Heart right ventricle (tissue), 16 donors: ENCODE measurements at regions not wholly inside any gene's neighbourhood (a gene's known extent, or its start where the extent isn't known, plus 50 kb on each side); places are given as distances from the start of the nearest gene placed in this dataset.

Source experiments
- ATAC-seq, 8 donors: fragments of 200-7000 bp; cut with Tn5 transposase; one replicate each; pipeline ENCODE4 v1.9.1; 2020; ENCODE audit warnings: mild to moderate bottlenecking in 8 of 8, moderate library complexity in 8 of 8, moderate number of reproducible peaks in 1 of 8
- DNase-seq, 2 donors: peaks; one replicate each; pipeline ENCODE4 v3.0.0-alpha.2; 2020
- H3K27ac ChIP-seq, 10 donors: fragments of 200-600 bp; sonication (generic) in 2 of 10; one replicate each; pipeline versions ENCODE4 v1.5.0 to v1.8.0; 2020 to 2022; ENCODE audit warnings: mild to moderate bottlenecking in 3 of 10
- H3K27me3 ChIP-seq, 7 donors: fragments of 200-600 bp; one replicate each; pipeline ENCODE4 v1.8.0; 2021 to 2022; ENCODE audit warnings: mild to moderate bottlenecking in 2 of 7
- H3K36me3 ChIP-seq, 9 donors: fragments of 200-600 bp; sonication (generic) in 1 of 9; one replicate each; pipeline versions ENCODE4 v1.5.0 to v1.8.0; 2020 to 2022; ENCODE audit warnings: mild to moderate bottlenecking in 2 of 9
- H3K4me1 ChIP-seq, 9 donors: fragments of 200-600 bp; sonication (generic) in 1 of 9; one replicate each; pipeline versions ENCODE4 v1.5.0 to v1.8.0; 2020 to 2022; ENCODE audit warnings: mild to moderate bottlenecking in 4 of 9
- H3K4me3 ChIP-seq, 10 donors: fragments of 200-600 bp; sonication (generic) in 2 of 10; one replicate each; pipeline versions ENCODE4 v1.5.0 to v1.8.0; 2020 to 2022; ENCODE audit warnings: mild to moderate bottlenecking in 7 of 10, moderate library complexity in 2 of 10
- H3K9me3 ChIP-seq, 11 donors: fragments of 200-600 bp in 10 of 11; sonication (generic) in 2 of 11; one replicate each; pipeline versions ENCODE4 v1.5.0 to v1.8.0; 2013 to 2022; ENCODE audit warnings: mild to moderate bottlenecking in 2 of 11, control low read depth in 1 of 11, moderate library complexity in 1 of 11
- WGBS, 2 donors: extraction: QIAGEN DNeasy Blood & Tissue Kit; methylation state at CpG; one replicate each; pipeline ENCODE4 v1.1.7; 2013; ENCODE audit warnings: inconsistent platforms in 1 of 2; 5-methylcytosine and 5-hydroxymethylcytosine counted together
- intact Hi-C, 10 donors: fragments of 100-400 bp; cut with DNase I; formaldehyde crosslinking; loops; one replicate each; pipeline versions ENCODE4 v1.11.1 to v1.14.2; 2022
- TF ChIP-seq, protein P1 (sequence below), 9 donors: fragments of 200-600 bp; sonication (generic) in 2 of 9; IDR thresholded peaks; one replicate each; pipeline versions ENCODE4 v1.5.0 to v1.8.0; 2021 to 2022; ENCODE audit warnings: antibody characterized with exemption in 9 of 9, mild to moderate bottlenecking in 5 of 9, moderate library complexity in 1 of 9
- donor health status: Arrhythmogenic right ventricular cardiomyopathy.
- donor health status: ischemic (EF 13 %, LVEDD 7.1; RV severe dilation, severe dysfunction).
- donor health status: healthy with polysubstance abuse.
- donor health status: DM: no; HTN: yes; CAD: no.
- donor health status: DM: no; HTN: no; CAD: no.
- donor health status: ischemic (EF 25% LVEDD 6.9; RV normal size, moderate dysfunction).
- donor health status: ischemic (EF 25% LVEDD 5.7; RV mildly dilated, moderate dysfunction).
- donor health status: healthy.
- donor health status: DM: yes; HTN: yes; CAD: no.
- donor health status: Ischemic cardiomyopathy.
- donor health status: ischemic (EF 35%, LVEDD 5.7; RV mildly dilated, moderate dysfunction).
- donor health status: nonischemic (EF 11% LVEDD 7.7; RV severe dilation, severe dysfunction).
- donor health status: DM: yes; HTN: yes; CAD: no.
- donor health status: PGD.
- donor health status: ischemic (EF 29% LVEDD 5.4; RV normal size, mild dysfunction).
- donor health status: nonischemic (EF 23%, LVEDD 6.1; RV moderate dilation, normal function).

DNA sequence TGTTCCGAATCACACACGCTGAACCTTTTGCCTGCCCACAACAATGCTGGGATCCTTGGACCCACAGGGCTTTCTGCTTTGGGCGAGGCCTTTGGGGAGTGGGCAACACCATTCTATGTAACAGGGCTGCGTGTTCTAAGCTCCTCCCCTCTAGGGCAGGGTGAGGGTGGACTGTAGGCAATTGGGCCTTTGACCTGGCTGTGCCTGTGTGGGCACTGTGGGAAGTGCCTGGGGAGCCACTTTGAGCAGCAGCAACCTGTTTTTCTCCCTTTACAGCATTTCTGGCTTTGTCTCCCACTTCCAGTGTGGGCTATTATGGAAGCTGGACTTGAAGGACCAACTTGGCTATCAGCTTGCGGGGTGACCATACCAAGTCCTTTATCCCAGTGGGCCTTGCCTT lies 128.9 kb upstream of the WSCD1 start:
- TF ChIP-seq, protein P1, sequence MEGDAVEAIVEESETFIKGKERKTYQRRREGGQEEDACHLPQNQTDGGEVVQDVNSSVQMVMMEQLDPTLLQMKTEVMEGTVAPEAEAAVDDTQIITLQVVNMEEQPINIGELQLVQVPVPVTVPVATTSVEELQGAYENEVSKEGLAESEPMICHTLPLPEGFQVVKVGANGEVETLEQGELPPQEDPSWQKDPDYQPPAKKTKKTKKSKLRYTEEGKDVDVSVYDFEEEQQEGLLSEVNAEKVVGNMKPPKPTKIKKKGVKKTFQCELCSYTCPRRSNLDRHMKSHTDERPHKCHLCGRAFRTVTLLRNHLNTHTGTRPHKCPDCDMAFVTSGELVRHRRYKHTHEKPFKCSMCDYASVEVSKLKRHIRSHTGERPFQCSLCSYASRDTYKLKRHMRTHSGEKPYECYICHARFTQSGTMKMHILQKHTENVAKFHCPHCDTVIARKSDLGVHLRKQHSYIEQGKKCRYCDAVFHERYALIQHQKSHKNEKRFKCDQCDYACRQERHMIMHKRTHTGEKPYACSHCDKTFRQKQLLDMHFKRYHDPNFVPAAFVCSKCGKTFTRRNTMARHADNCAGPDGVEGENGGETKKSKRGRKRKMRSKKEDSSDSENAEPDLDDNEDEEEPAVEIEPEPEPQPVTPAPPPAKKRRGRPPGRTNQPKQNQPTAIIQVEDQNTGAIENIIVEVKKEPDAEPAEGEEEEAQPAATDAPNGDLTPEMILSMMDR (IDR thresholded peaks at IDR 0.05): no peak
- no peaks in the 10 kb centered on the region for H3K36me3 ChIP-seq
- H3K27me3 ChIP-seq: peaks cover 0 to 48% (median 34%) of the 10 kb centered on the region in 7 donors
- no peak for DNase-seq
- peaks cover 0 to 3% (median 0%) of the 10 kb centered on the region in 11 donors for H3K9me3 ChIP-seq
- no peak for ATAC-seq
- no peak overlapping the region for H3K4me3 ChIP-seq
- H3K27ac ChIP-seq: no peak overlapping the region
- 71 to 85% methylated on average over 5 of the region's 5 CpGs for WGBS, 2 donors
- no peaks in the 10 kb centered on the region for H3K4me1 ChIP-seq
- intact Hi-C loops: no loop called here

DNA sequence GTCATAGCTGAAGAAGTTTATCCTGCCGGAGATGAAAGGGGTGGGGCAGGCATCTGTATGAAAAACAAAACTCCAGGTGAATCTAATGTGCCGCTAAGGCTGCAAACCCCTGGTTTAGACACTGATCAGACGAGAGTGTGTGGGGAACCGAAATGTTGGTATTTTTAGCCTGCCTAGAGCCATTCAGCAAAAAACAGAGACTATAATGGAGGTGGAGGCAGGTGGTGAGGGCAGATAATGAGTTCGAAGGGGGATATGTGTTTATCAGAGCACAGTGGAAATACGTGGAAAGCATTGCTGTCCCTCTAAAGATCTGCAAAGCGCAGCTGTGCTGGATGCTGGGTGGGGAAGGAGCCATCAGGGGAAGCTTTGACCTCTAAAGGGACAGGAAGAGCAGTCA lies 127.5 kb upstream of the WSCD1 start:
- Histone ChIP-seq H3K4me3 (no peak overlapping the region), H3K27me3 (peaks cover 0 to 50% (median 34%) of the 10 kb centered on the region in 7 donors), H3K4me1 (no peaks in the 10 kb centered on the region), H3K36me3 (no peaks in the 10 kb centered on the region), H3K9me3 (no peaks in the 10 kb centered on the region), H3K27ac (no peak overlapping the region)
- intact Hi-C loops: no loop called here
- ATAC-seq: no peak
- 15 to 22% methylated on average over 7 of the region's 7 CpGs for WGBS, 2 donors
- TF ChIP-seq, protein P1 (IDR thresholded peaks at IDR 0.05): no peak
- DNase-seq: no peak

DNA sequence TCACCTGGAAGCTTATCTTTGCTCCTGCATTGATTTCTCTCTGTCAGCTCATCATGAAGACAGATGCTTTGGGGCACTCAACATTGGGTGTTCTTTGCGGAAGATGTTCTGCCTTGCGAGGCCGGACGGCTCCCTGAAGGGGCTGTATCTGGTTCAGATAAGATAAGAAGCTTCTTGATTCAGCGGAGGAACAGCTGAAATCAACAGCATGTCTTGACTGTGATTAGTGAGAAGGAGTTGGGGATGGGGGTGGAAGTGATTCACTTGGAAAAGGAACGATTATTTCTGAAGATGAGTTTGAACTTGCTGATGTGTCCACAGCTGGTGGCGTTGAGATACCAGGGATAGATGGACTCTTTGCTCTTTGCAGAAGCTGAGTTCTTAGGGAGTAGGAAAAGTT lies 126.9 kb upstream of the WSCD1 start:
- peaks cover 0 to 52% (median 34%) of the 10 kb centered on the region in 7 donors for H3K27me3 ChIP-seq
- H3K27ac ChIP-seq: no peak overlapping the region
- no peaks in the 10 kb centered on the region for H3K9me3 ChIP-seq
- no peak for DNase-seq
- TF ChIP-seq, protein P1 (IDR thresholded peaks at IDR 0.05): no peak
- no peak overlapping the region for H3K4me3 ChIP-seq
- intact Hi-C loops: no loop called here
- ATAC-seq: no peak
- H3K36me3 ChIP-seq: no peaks in the 10 kb centered on the region
- 8 to 14% methylated on average over 7 of the region's 7 CpGs for WGBS, 2 donors
- no peaks in the 10 kb centered on the region for H3K4me1 ChIP-seq

DNA sequence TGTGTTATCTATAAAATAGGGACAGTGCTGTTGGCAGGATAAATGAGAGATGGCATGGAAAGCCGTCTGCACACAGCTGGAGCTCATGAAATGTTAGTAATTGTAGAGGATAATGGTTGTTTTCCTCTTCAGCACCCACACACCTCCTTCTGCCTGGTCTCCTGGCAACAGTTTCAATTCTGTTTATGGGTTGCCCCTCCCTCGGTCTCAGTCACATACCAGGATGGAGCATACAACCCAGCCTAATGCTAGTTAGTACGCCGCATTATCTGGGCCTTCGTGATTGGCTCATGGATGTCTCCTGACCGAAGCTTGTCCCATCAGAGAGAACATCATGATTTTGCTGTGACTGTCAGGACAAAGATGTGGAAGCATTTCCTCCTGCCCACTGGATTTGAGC lies 126.2 kb upstream of the WSCD1 start:
- DNase-seq (no peak), ATAC-seq (no peak)
- Histone ChIP-seq H3K36me3 (no peaks in the 10 kb centered on the region), H3K9me3 (no peaks in the 10 kb centered on the region), H3K27ac (no peak overlapping the region), H3K27me3 (peaks cover 0 to 50% (median 34%) of the 10 kb centered on the region in 7 donors), H3K4me1 (no peaks in the 10 kb centered on the region), H3K4me3 (no peak overlapping the region)
- intact Hi-C loops: no loop called here
- TF ChIP-seq, protein P1 (IDR thresholded peaks at IDR 0.05): no peak
- WGBS, 2 donors: 64 to 69% methylated on average over 6 of the region's 6 CpGs
